ENCODE measurements at regions not wholly inside any gene's neighbourhood (a gene's known extent, or its start where the extent isn't known, plus 50 kb on each side); places are given as distances from the start of the nearest gene placed in this dataset.

GRCh38 chr10:89973326-89973725 lies 271.9 kb downstream of the KIF20B start:
- H3K27me3 ChIP-seq, result no peaks in the 10 kb centered on the region
- H3K4me1 ChIP-seq, result no peaks in the 10 kb centered on the region
- no peak overlapping the region for H3K4me3 ChIP-seq
- no peak overlapping the region for H3K27ac ChIP-seq
- no peak for TF ChIP-seq CTCF (IDR thresholded peaks at IDR 0.05)
- H3K9me3 ChIP-seq, result no peaks in the 10 kb centered on the region
- no peak for DNase-seq
- H3K9ac ChIP-seq (ENCODE audit: low read depth in 2 of 2, low read length in 2 of 2), result no peak overlapping the region
- intact Hi-C loops (cut with DNase I), result no loop called here
- no peaks in the 10 kb centered on the region for H3K36me3 ChIP-seq

- H3K27ac ChIP-seq, result no peak overlapping the region
- H3K36me3 ChIP-seq, result no peaks in the 10 kb centered on the region
- H3K9me3 ChIP-seq, result no peaks in the 10 kb centered on the region
- DNase-seq, result no peak
- intact Hi-C loops (cut with DNase I), result no loop called here
- H3K4me1 ChIP-seq, result no peaks in the 10 kb centered on the region
- no peak overlapping the region for H3K4me3 ChIP-seq
- no peaks in the 10 kb centered on the region for H3K27me3 ChIP-seq
- TF ChIP-seq CTCF (IDR thresholded peaks at IDR 0.05), result no peak
- no peak overlapping the region for H3K9ac ChIP-seq (ENCODE audit: low read depth in 2 of 2, low read length in 2 of 2)
Measured at GRCh38 chr10:89975071-89975470, 273.7 kb downstream of the KIF20B start.

GRCh38 chr10:89975771-89976170 lies 274.4 kb downstream of the KIF20B start:
- no peak for DNase-seq

DNA sequence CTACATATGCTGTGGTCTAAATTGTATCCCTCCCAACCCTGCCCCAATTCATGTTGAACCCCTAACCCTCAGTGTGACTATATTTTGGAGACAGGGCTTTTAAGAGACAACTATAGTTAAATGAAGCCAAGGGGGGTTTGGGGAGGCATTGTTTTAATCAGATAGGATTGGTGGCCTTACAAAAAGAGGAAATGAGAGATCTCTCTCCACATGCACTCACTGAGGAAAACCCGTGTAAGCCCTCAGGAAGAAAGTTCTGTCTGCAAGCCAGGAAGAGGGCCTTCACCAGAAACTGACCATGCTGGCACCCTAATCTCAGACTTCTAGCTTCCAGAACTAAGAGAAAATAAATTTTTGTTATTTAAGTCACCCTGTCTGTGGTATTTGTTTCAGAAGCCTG lies 276.7 kb downstream of the KIF20B start:
- no peak for DNase-seq
- Histone ChIP-seq H3K27me3 (no peaks in the 10 kb centered on the region), H3K9me3 (no peaks in the 10 kb centered on the region), H3K27ac (no peak overlapping the region), H3K9ac (ENCODE audit: low read depth in 2 of 2, low read length in 2 of 2) (no peak overlapping the region), H3K4me3 (no peak overlapping the region), H3K4me1 (no peaks in the 10 kb centered on the region), H3K36me3 (no peaks in the 10 kb centered on the region)
- intact Hi-C loops (cut with DNase I), result no loop called here
- TF ChIP-seq CTCF (IDR thresholded peaks at IDR 0.05), result no peak

More at GRCh38 chr10:89975771-89976170, 274.4 kb downstream of the KIF20B start:
- no peaks in the 10 kb centered on the region for H3K27me3 ChIP-seq
- TF ChIP-seq CTCF (IDR thresholded peaks at IDR 0.05), result no peak
- H3K27ac ChIP-seq, result no peak overlapping the region
- H3K4me1 ChIP-seq, result no peaks in the 10 kb centered on the region
- no peaks in the 10 kb centered on the region for H3K36me3 ChIP-seq
- H3K9me3 ChIP-seq, result no peaks in the 10 kb centered on the region
- H3K4me3 ChIP-seq, result no peak overlapping the region
- H3K9ac ChIP-seq (ENCODE audit: low read depth in 2 of 2, low read length in 2 of 2), result no peak overlapping the region
- intact Hi-C loops (cut with DNase I), result no loop called here

- no peak for DNase-seq
- no peaks in the 10 kb centered on the region for H3K9me3 ChIP-seq
- H3K9ac ChIP-seq (ENCODE audit: low read depth in 2 of 2, low read length in 2 of 2), result no peak overlapping the region
- no peak overlapping the region for H3K27ac ChIP-seq
- no peak for TF ChIP-seq CTCF (IDR thresholded peaks at IDR 0.05)
- no peaks in the 10 kb centered on the region for H3K27me3 ChIP-seq
- no peaks in the 10 kb centered on the region for H3K4me1 ChIP-seq
- H3K4me3 ChIP-seq, result no peak overlapping the region
- intact Hi-C loops (cut with DNase I), result no loop called here
- H3K36me3 ChIP-seq, result no peaks in the 10 kb centered on the region
Measured at GRCh38 chr10:89979726-89980125, 278.3 kb downstream of the KIF20B start.

DNA sequence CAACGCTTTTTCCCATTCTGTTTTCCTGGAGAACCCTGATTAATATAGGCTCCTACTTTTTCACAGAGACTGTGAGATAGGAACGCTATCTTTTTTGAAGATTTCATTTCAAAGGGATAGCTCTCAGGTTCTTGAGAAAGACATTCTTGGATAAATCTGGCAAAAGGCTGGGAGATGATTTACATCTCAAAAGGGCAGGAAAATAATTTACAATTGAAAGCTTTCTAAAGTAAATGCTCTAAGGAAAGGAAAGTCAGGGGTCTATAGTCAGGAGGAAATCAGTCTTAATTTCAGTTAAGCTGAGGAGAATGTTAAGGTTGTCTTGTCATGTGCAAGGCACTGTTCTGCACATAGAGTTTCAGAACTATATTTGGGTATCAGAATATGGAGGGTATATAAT lies 278.8 kb downstream of the KIF20B start:
- Histone ChIP-seq H3K9ac (ENCODE audit: low read depth in 2 of 2, low read length in 2 of 2) (no peak overlapping the region), H3K36me3 (no peaks in the 10 kb centered on the region), H3K9me3 (no peaks in the 10 kb centered on the region), H3K27me3 (no peaks in the 10 kb centered on the region), H3K4me1 (no peaks in the 10 kb centered on the region), H3K27ac (no peak overlapping the region), H3K4me3 (no peak overlapping the region)
- no peak for DNase-seq
- intact Hi-C loops (cut with DNase I), result no loop called here
- no peak for TF ChIP-seq CTCF (IDR thresholded peaks at IDR 0.05)
